Chondrocyte (in vitro differentiated cells): ENCODE measurements at regions not wholly inside any gene's neighbourhood (a gene's known extent, or its start where the extent isn't known, plus 50 kb on each side); places are given as distances from the start of the nearest gene placed in this dataset.

Source experiments
- DNase-seq: peaks from one replicate; pipeline ENCODE4 v3.0.0; 2021; ENCODE audit warnings: mixed read lengths, low spot score
- H3K27ac Mint-ChIP-seq: one replicate; pipeline ENCODE4 v1.8.0; 2021; ENCODE audit warnings: mild to moderate bottlenecking, moderate library complexity, mixed read lengths; ENCODE audit not compliant: unreplicated experiment
- H3K27me3 Mint-ChIP-seq: 2 replicates; pipeline ENCODE4 v1.8.0; 2021; ENCODE audit warnings: low read depth, mixed read lengths
- H3K36me3 Mint-ChIP-seq: 2 replicates; pipeline ENCODE4 v1.8.0; 2021; ENCODE audit warnings: low read depth, mixed read lengths
- H3K4me1 Mint-ChIP-seq: 2 replicates; pipeline ENCODE4 v1.8.0; 2021; ENCODE audit warnings: low read depth, mild to moderate bottlenecking, mixed read lengths
- H3K4me3 Mint-ChIP-seq: one replicate; pipeline ENCODE4 v1.8.0; 2021; ENCODE audit warnings: mild to moderate bottlenecking, moderate library complexity, mixed read lengths; ENCODE audit not compliant: unreplicated experiment
- H3K9me3 Mint-ChIP-seq: 2 replicates; pipeline ENCODE4 v1.8.0; 2021; ENCODE audit warnings: low read depth, mixed read lengths
- TF ChIP-seq, protein P1 (sequence below): fragments of 200-600 bp; sonication (generic); IDR thresholded peaks from 2 replicates; pipeline ENCODE4 v1.5.0; 2021; ENCODE audit warnings: antibody characterized with exemption, mild to moderate bottlenecking, moderate library complexity

DNA sequence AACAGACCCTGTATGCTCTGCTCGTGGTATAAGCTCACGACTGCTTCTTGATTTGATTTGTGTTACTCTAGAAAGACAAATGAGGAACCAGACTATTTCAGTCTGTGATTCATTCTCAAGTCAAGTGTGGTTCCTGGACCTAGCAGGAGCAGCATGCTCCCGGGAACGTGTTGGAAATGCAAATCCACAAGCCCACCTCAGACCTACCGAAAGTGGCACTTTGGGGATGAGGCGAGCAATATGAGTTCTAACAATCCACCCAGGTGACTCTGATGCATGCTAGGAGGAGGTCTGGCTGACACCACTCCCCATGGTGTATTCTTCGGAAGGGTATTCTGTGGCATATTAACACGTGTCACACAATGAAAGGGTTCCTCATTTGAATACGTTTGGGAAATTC lies 59.5 kb upstream of the TMX1 start:
- TF ChIP-seq, protein P1, sequence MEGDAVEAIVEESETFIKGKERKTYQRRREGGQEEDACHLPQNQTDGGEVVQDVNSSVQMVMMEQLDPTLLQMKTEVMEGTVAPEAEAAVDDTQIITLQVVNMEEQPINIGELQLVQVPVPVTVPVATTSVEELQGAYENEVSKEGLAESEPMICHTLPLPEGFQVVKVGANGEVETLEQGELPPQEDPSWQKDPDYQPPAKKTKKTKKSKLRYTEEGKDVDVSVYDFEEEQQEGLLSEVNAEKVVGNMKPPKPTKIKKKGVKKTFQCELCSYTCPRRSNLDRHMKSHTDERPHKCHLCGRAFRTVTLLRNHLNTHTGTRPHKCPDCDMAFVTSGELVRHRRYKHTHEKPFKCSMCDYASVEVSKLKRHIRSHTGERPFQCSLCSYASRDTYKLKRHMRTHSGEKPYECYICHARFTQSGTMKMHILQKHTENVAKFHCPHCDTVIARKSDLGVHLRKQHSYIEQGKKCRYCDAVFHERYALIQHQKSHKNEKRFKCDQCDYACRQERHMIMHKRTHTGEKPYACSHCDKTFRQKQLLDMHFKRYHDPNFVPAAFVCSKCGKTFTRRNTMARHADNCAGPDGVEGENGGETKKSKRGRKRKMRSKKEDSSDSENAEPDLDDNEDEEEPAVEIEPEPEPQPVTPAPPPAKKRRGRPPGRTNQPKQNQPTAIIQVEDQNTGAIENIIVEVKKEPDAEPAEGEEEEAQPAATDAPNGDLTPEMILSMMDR: no peak
- DNase-seq: no peak
- Mint-ChIP-seq H3K4me1 (peaks cover 6% of the 10 kb centered on the region), H3K4me3 (no peak overlapping the region), H3K27ac (no peak overlapping the region), H3K9me3 (no peaks in the 10 kb centered on the region), H3K36me3 (no peaks in the 10 kb centered on the region), H3K27me3 (no peaks in the 10 kb centered on the region)

GRCh38 chr14:51182131-51182565 lies 57.9 kb upstream of the TMX1 start:
- H3K27ac Mint-ChIP-seq: no peak overlapping the region
- TF ChIP-seq, protein P1: no peak
- no peak overlapping the region for H3K4me3 Mint-ChIP-seq
- no peaks in the 10 kb centered on the region for H3K9me3 Mint-ChIP-seq
- no peaks in the 10 kb centered on the region for H3K27me3 Mint-ChIP-seq
- no peaks in the 10 kb centered on the region for H3K4me1 Mint-ChIP-seq
- no peaks in the 10 kb centered on the region for H3K36me3 Mint-ChIP-seq
- DNase-seq: no peak

DNA sequence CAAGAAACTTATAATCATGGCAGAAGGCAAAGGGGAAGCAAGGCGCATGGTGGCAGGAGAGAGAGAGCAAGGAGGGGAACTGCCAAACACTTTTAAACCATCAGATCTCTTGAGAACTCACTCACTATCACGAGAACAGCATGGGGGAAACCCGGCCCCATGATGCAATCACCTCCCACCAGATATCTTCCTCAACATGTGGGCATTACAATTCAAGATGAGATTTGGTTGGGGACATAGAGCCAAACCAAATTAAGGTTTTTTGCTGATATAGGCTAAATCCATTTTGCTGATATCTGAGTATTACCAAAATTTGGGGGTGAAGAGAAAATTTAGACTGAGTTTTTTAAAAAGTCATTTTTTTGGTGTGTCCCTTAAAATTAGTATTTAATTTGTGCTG lies 54.9 kb upstream of the TMX1 start:
- Mint-ChIP-seq H3K9me3 (no peaks in the 10 kb centered on the region), H3K4me1 (peaks cover 7% of the 10 kb centered on the region), H3K4me3 (no peak overlapping the region), H3K36me3 (no peaks in the 10 kb centered on the region), H3K27me3 (no peaks in the 10 kb centered on the region), H3K27ac (no peak overlapping the region)
- no peak for DNase-seq
- TF ChIP-seq, protein P1: no peak

GRCh38 chr14:51185754-51186153 lies 54.3 kb upstream of the TMX1 start:
- H3K27me3 Mint-ChIP-seq: no peaks in the 10 kb centered on the region
- no peaks in the 10 kb centered on the region for H3K36me3 Mint-ChIP-seq
- TF ChIP-seq, protein P1: no peak
- peaks cover 7% of the 10 kb centered on the region for H3K4me1 Mint-ChIP-seq
- H3K27ac Mint-ChIP-seq: no peak overlapping the region
- no peaks in the 10 kb centered on the region for H3K9me3 Mint-ChIP-seq
- no peak for DNase-seq
- no peak overlapping the region for H3K4me3 Mint-ChIP-seq

- no peaks in the 10 kb centered on the region for H3K9me3 Mint-ChIP-seq
- H3K27ac Mint-ChIP-seq: no peak overlapping the region
- peaks cover 7% of the 10 kb centered on the region for H3K4me1 Mint-ChIP-seq
- no peak for DNase-seq
- H3K27me3 Mint-ChIP-seq: no peaks in the 10 kb centered on the region
- TF ChIP-seq, protein P1: no peak
- no peaks in the 10 kb centered on the region for H3K36me3 Mint-ChIP-seq
- H3K4me3 Mint-ChIP-seq: no peak overlapping the region
Measured at GRCh38 chr14:51188566-51189185, 51.4 kb upstream of the TMX1 start.
